HCT116 (cell line): ENCODE measurements at regions not wholly inside any gene's neighbourhood (a gene's known extent, or its start where the extent isn't known, plus 50 kb on each side); places are given as distances from the start of the nearest gene placed in this dataset.

ENCODE experiments used
- ATAC-seq: fragments of 200-7000 bp; cut with Tn5 transposase; 2 replicates; pipeline ENCODE4 v1.9.1; 2020; ENCODE audit warnings: mild to moderate bottlenecking, moderate library complexity
- BruUV-seq: library from RNA; stranded (reverse); fragments of 400-500 nt; replicated peaks from 2 replicates; lab custom pipeline; 2021; lab: Mats Ljungman, UMichigan
- CTCF ChIA-PET: fragments of 300-600 bp; sonication (Branson Sonifier 250); formaldehyde crosslinking; loops from one replicate; lab custom pipeline; 2021; ENCODE audit warnings: antibody characterized with exemption; lab: Charles Lee
- POLR2A ChIA-PET: fragments of 300-600, 350-600 bp; sonication (Branson Sonifier 250); formaldehyde crosslinking; loops from one replicate; lab custom pipeline; 2021; ENCODE audit warnings: antibody characterized with exemption; lab: Charles Lee
- RAD21 ChIA-PET, 2 experiments: fragments of 300-600 bp; sonication (Branson Sonifier 250); formaldehyde crosslinking; loops; one replicate each; lab custom pipeline; 2023; ENCODE audit warnings: low total read pairs in 2 of 2; ENCODE audit not compliant: uncharacterized antibody in 2 of 2, unreplicated experiment in 2 of 2, low non-redundant PET in 1 of 2; lab: Charles Lee
- DNase-seq: peaks from one replicate; pipeline ENCODE4 v3.0.0-alpha.2; 2010; ENCODE audit warnings: low read depth, low spot score
- H2AFZ ChIP-seq: fragments of 200-600 bp; shearing (Covaris generic), sonication (generic); 2 replicates; pipeline ENCODE4 v1.6.1; 2017; ENCODE audit warnings: low read depth, mixed run types, mixed read lengths, antibody characterized with exemption, low read length; ENCODE audit not compliant: poor library complexity, severe bottlenecking
- H3K27ac ChIP-seq: 2 replicates; pipeline ENCODE4 v1.5.1; 2012; ENCODE audit warnings: low read depth, low read length
- H3K27me3 ChIP-seq: fragments of 200-600 bp; sonication (generic); 2 replicates; pipeline ENCODE4 v1.6.1; 2016; ENCODE audit warnings: mixed run types, low read length, mixed read lengths; ENCODE audit not compliant: insufficient read depth
- H3K36me3 ChIP-seq, 2 experiments: fragments of 200-500 bp in 1 of 2; fragments of 200-600 bp in 1 of 2; sonication (Bioruptor generic) in 1 of 2; sonication (generic) in 1 of 2; 2 replicates each; pipeline versions ENCODE4 v1.5.1 to v1.6.1; 2014 to 2016; ENCODE audit warnings: low read length in 2 of 2, inconsistent platforms in 1 of 2, mixed read lengths in 1 of 2, mixed run types in 1 of 2; ENCODE audit not compliant: insufficient read depth in 2 of 2, control insufficient read depth in 1 of 2
- H3K4me1 ChIP-seq, 2 experiments: fragments of 200-600 bp in 1 of 2; sonication (generic) in 1 of 2; 2 replicates each; pipeline versions ENCODE4 v1.5.1 to v1.6.1; 2012 to 2017; ENCODE audit warnings: low read length in 2 of 2, inconsistent platforms in 1 of 2, mild to moderate bottlenecking in 1 of 2, mixed read lengths in 1 of 2, mixed run types in 1 of 2, moderate library complexity in 1 of 2; ENCODE audit not compliant: insufficient read depth in 2 of 2, control insufficient read depth in 1 of 2
- H3K4me2 ChIP-seq: fragments of 200-600 bp; sonication (generic); 2 replicates; pipeline ENCODE4 v1.6.1; 2017; ENCODE audit warnings: mixed run types, low read length, mixed read lengths
- H3K4me3 ChIP-seq, 2 experiments: fragments of 200-600 bp in 1 of 2; sonication (generic) in 1 of 2; replicated peaks in 1 of 2; 2 replicates each; pipeline ENCODE4 v1.5.1; 2011 to 2016; ENCODE audit warnings: low read length in 2 of 2, control low read depth in 1 of 2, low read depth in 1 of 2, mild to moderate bottlenecking in 1 of 2, mixed read lengths in 1 of 2, mixed run types in 1 of 2
- H3K79me2 ChIP-seq: fragments of 200-600 bp; sonication (generic); 2 replicates; pipeline ENCODE4 v1.6.1; 2017; ENCODE audit warnings: mild to moderate bottlenecking, mixed run types, low read length, moderate library complexity, mixed read lengths; ENCODE audit not compliant: insufficient read depth
- H3K9ac ChIP-seq: fragments of 200-600 bp; sonication (generic); 2 replicates; pipeline ENCODE4 v1.6.1; 2016; ENCODE audit warnings: low read length, mixed read lengths
- H3K9me2 ChIP-seq: fragments of 200-600 bp; sonication (generic), shearing (Covaris generic); 2 replicates; pipeline ENCODE4 v1.6.1; 2017; ENCODE audit warnings: mixed run types, mild to moderate bottlenecking, moderate library complexity; ENCODE audit not compliant: insufficient read depth
- H3K9me3 ChIP-seq, 2 experiments: fragments of 200-500 bp in 1 of 2; fragments of 200-600 bp in 1 of 2; sonication (Bioruptor generic) in 1 of 2; sonication (generic) in 1 of 2; 2 replicates each; pipeline ENCODE4 v1.6.1; 2014 to 2017; ENCODE audit warnings: low read length in 2 of 2, mixed read lengths in 2 of 2, inconsistent platforms in 1 of 2, low read depth in 1 of 2, mild to moderate bottlenecking in 1 of 2, mixed run types in 1 of 2, moderate library complexity in 1 of 2; ENCODE audit not compliant: control insufficient read depth in 1 of 2, insufficient read depth in 1 of 2
- H4K20me1 ChIP-seq: fragments of 200-600 bp; sonication (generic), shearing (Covaris generic); 2 replicates; pipeline ENCODE4 v1.6.1; 2017; ENCODE audit warnings: mixed run types, mild to moderate bottlenecking, moderate library complexity; ENCODE audit not compliant: insufficient read depth
- CEBPB ChIP-seq: IDR thresholded peaks from 2 replicates; pipeline ENCODE4 v1.6.1; 2012; ENCODE audit warnings: low read depth
- ELF1 ChIP-seq: IDR thresholded peaks from 2 replicates; pipeline ENCODE4 v1.6.1; 2012; ENCODE audit warnings: low read depth, borderline replicate concordance
- EZH2 ChIP-seq: fragments of 200-600 bp; sonication (generic); IDR thresholded peaks from 2 replicates; pipeline ENCODE4 v1.6.1; 2017; ENCODE audit warnings: antibody characterized with exemption, mixed run types
- SIN3A ChIP-seq: IDR thresholded peaks from 2 replicates; pipeline ENCODE4 v1.6.1; 2012; ENCODE audit warnings: low read depth
- SP1 ChIP-seq: IDR thresholded peaks from 2 replicates; pipeline ENCODE4 v1.6.1; 2012; ENCODE audit warnings: low read depth
- SRF ChIP-seq: IDR thresholded peaks from 2 replicates; pipeline ENCODE4 v1.6.1; 2012; ENCODE audit warnings: low read depth
- TCF7L2 ChIP-seq: IDR thresholded peaks from 2 replicates; pipeline ENCODE4 v1.7.0; 2011; ENCODE audit warnings: borderline replicate concordance, inconsistent platforms; ENCODE audit not compliant: insufficient read depth, insufficient read length; ENCODE audit errors: extremely low read depth
- YY1 ChIP-seq: IDR thresholded peaks from 2 replicates; pipeline ENCODE4 v1.6.1; 2011; ENCODE audit warnings: low read length, low read depth, moderate library complexity, mild to moderate bottlenecking; ENCODE audit not compliant: insufficient replicate concordance; ENCODE audit errors: extremely low read depth
- ZNF274 ChIP-seq: fragments of 200-500 bp; sonication (Bioruptor generic); IDR thresholded peaks from 2 replicates; pipeline ENCODE4 v1.6.1; 2014; ENCODE audit warnings: mild to moderate bottlenecking, low read depth, low read length, inconsistent platforms
- intact Hi-C: fragments of 100-400 bp; cut with micrococcal nuclease; formaldehyde crosslinking; loops from 2 replicates; pipeline ENCODE4 v1.10.0; 2022
- TF ChIP-seq, protein P1 (sequence below), 3 experiments: fragments of 200-600 bp in 1 of 3; sonication (generic) in 1 of 3; IDR thresholded peaks in 2 of 3; conservative IDR thresholded peaks in 1 of 3; 2 replicates each; pipeline ENCODE4 v1.5.1; 2012 to 2017; ENCODE audit warnings: low read depth in 2 of 3, low read length in 2 of 3, antibody characterized with exemption in 1 of 3, borderline replicate concordance in 1 of 3, control low read depth in 1 of 3, mild to moderate bottlenecking in 1 of 3, mixed read lengths in 1 of 3, mixed run types in 1 of 3, moderate library complexity in 1 of 3; ENCODE audit not compliant: insufficient read depth in 1 of 3
- TF ChIP-seq, protein P2 (sequence below): IDR thresholded peaks from 2 replicates; pipeline ENCODE4 v1.6.1; 2012; ENCODE audit warnings: low read depth

DNA sequence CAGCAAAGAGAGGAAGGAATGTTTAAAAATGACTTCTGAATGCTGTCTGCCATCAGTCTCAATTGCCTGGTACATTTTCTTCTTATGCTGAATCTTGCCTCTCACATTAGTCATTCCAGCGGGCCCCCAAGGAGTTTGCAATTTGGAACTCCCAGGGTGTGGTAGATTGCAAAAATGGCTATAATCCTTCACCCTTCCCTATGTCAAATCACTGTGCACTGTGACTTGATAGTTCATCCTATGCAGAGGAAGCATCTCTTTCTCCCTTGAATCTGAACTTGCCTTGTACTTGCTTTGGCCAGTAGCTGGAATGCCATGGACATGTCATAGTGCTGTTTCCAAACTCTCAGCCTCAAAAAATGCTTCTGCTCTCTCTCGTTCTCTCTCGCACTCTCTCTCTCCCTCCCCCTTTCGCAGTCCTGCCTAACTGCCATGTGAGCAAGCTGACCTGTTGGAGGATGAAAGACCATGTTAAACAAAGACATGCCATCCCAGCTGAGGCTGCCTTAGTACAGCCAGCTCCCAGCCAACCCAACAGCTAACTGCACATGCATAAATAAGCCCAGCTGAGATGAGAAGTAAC lies 284.0 kb upstream of the TLE4 start:
- Histone ChIP-seq H3K4me1 (no peaks in the 10 kb centered on the region), H3K27ac (no peak overlapping the region), H4K20me1 (no peaks in the 10 kb centered on the region), H3K79me2 (no peaks in the 10 kb centered on the region), H3K27me3 (no peaks in the 10 kb centered on the region), H3K9ac (no peak overlapping the region), H3K36me3 (no peaks in the 10 kb centered on the region), H3K9me2 (no peaks in the 10 kb centered on the region), H2AFZ (no peak overlapping the region), H3K4me3 (no peak overlapping the region), H3K4me2 (no peak overlapping the region), H3K9me3 (no peaks in the 10 kb centered on the region)
- DNase-seq (no peak), ATAC-seq (no peak)
- no TSS peak for BruUV-seq
- RAD21 ChIA-PET: no interaction called here
- TF ChIP-seq SIN3A (no peak), SRF (no peak), EZH2 (no peak), CEBPB (no peak)
- intact Hi-C loops: no loop called here
- CTCF ChIA-PET: no interaction called here
- POLR2A ChIA-PET: no interaction called here

DNA sequence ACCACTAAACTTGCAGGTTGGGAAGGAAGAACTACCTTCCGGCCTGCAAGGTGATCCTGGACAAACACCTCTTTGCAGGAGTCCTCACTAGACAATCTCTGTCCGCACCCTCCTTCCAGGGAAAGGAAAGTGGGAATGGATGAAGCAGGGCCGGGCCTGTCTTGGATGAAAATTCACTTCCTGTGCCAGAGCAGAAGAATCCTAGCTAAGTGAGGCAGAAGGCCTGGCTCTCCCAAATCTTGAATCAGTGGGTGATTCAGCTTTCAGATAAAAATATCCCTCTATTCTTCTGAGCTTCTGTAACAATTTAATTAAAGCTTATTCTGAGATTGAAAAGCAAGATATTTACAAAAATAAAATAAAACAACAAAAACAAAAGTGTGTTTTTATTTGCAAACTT lies 281.9 kb upstream of the TLE4 start:
- H2AFZ ChIP-seq: no peak overlapping the region
- H3K4me2 ChIP-seq: no peak overlapping the region
- no peaks in the 10 kb centered on the region for H3K9me3 ChIP-seq
- H3K27me3 ChIP-seq: no peaks in the 10 kb centered on the region
- DNase-seq: no peak
- no peak overlapping the region for H3K27ac ChIP-seq
- CTCF ChIA-PET: no interaction called here
- H4K20me1 ChIP-seq: no peaks in the 10 kb centered on the region
- TF ChIP-seq TCF7L2 (no peak), ZNF274 (no peak), ELF1 (no peak), EZH2 (no peak), SP1 (no peak), YY1 (no peak)
- TF ChIP-seq, protein P1, sequence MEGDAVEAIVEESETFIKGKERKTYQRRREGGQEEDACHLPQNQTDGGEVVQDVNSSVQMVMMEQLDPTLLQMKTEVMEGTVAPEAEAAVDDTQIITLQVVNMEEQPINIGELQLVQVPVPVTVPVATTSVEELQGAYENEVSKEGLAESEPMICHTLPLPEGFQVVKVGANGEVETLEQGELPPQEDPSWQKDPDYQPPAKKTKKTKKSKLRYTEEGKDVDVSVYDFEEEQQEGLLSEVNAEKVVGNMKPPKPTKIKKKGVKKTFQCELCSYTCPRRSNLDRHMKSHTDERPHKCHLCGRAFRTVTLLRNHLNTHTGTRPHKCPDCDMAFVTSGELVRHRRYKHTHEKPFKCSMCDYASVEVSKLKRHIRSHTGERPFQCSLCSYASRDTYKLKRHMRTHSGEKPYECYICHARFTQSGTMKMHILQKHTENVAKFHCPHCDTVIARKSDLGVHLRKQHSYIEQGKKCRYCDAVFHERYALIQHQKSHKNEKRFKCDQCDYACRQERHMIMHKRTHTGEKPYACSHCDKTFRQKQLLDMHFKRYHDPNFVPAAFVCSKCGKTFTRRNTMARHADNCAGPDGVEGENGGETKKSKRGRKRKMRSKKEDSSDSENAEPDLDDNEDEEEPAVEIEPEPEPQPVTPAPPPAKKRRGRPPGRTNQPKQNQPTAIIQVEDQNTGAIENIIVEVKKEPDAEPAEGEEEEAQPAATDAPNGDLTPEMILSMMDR (IDR thresholded peaks at IDR 0.05 in 2 of 3, conservative IDR thresholded peaks at IDR 0.05 in 1 of 3; ENCODE audit: borderline replicate concordance in 1 of 3, insufficient read depth in 1 of 3, low read depth in 2 of 3, low read length in 2 of 3): no peak
- TF ChIP-seq, protein P2, sequence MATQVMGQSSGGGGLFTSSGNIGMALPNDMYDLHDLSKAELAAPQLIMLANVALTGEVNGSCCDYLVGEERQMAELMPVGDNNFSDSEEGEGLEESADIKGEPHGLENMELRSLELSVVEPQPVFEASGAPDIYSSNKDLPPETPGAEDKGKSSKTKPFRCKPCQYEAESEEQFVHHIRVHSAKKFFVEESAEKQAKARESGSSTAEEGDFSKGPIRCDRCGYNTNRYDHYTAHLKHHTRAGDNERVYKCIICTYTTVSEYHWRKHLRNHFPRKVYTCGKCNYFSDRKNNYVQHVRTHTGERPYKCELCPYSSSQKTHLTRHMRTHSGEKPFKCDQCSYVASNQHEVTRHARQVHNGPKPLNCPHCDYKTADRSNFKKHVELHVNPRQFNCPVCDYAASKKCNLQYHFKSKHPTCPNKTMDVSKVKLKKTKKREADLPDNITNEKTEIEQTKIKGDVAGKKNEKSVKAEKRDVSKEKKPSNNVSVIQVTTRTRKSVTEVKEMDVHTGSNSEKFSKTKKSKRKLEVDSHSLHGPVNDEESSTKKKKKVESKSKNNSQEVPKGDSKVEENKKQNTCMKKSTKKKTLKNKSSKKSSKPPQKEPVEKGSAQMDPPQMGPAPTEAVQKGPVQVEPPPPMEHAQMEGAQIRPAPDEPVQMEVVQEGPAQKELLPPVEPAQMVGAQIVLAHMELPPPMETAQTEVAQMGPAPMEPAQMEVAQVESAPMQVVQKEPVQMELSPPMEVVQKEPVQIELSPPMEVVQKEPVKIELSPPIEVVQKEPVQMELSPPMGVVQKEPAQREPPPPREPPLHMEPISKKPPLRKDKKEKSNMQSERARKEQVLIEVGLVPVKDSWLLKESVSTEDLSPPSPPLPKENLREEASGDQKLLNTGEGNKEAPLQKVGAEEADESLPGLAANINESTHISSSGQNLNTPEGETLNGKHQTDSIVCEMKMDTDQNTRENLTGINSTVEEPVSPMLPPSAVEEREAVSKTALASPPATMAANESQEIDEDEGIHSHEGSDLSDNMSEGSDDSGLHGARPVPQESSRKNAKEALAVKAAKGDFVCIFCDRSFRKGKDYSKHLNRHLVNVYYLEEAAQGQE: no peak
- TF ChIP-seq, all 23 proteins: peak for 0
- Histone ChIP-seq H3K4me1 (no peaks in the 10 kb centered on the region), H3K9me2 (no peaks in the 10 kb centered on the region), H3K79me2 (no peaks in the 10 kb centered on the region), H3K4me3 (no peak overlapping the region), H3K36me3 (no peaks in the 10 kb centered on the region), H3K9ac (no peak overlapping the region)
- no TSS peak for BruUV-seq
- no peak for ATAC-seq
- intact Hi-C loops: no loop called here
- ChIA-PET POLR2A (no interaction called here), RAD21 (no interaction called here)
